ENCODE measurements at regions not wholly inside any gene's neighbourhood (a gene's known extent, or its start where the extent isn't known, plus 50 kb on each side); places are given as distances from the start of the nearest gene placed in this dataset.

- no peak for FAIRE-seq
- ChIA-PET POLR2A (no interaction called here), CTCF (no interaction called here)
- 61% methylated on average over 13 of the region's 13 CpGs for WGBS (ENCODE audit: missing lambda C conversion rate)
- Histone ChIP-seq H3K4me2 (no peak overlapping the region), H3K4me3 (no peak overlapping the region), H3K9me3 (0 out of 3 replicates have a peak, but pooled peaks cover 2% of the 10 kb centered on the region), H3K4me1 (no peaks in the 10 kb centered on the region), H3K27ac (no peak overlapping the region)
- no peak for DNase-seq (ENCODE audit: low read depth in 1 of 2, low spot score in 1 of 2)
- TF ChIP-seq FOSB (CRISPR knock-in tag; IDR thresholded peaks at IDR 0.05) (no peak), CEBPB (IDR thresholded peaks at IDR 0.05) (no peak), KDM1A (IDR thresholded peaks at IDR 0.05; ENCODE audit: low read depth) (no peak), PHF8 (IDR thresholded peaks at IDR 0.05; ENCODE audit: borderline replicate concordance, low read depth) (no peak), EP300 (IDR thresholded peaks at IDR 0.05) (no peak), SMC3 (IDR thresholded peaks at IDR 0.05) (no peak), MYC (IDR thresholded peaks at IDR 0.05; ENCODE audit: borderline replicate concordance, low read length) (no peak), REST (IDR thresholded peaks at IDR 0.05) (no peak), E2F6 (IDR thresholded peaks at IDR 0.05; ENCODE audit: borderline replicate concordance, low read depth) (no peak), BHLHE40 (IDR thresholded peaks at IDR 0.05; ENCODE audit: low read depth, low read length) (no peak), USF2 (IDR thresholded peaks at IDR 0.05) (no peak), CBX8 (IDR thresholded peaks at IDR 0.05) (no peak), RARB (CRISPR knock-in tag; IDR thresholded peaks at IDR 0.05) (no peak), NR3C1 (IDR thresholded peaks at IDR 0.05) (no peak), JUNB (IDR thresholded peaks at IDR 0.05) (no peak), HDAC2 (IDR thresholded peaks at IDR 0.05) (no peak)
- ATAC-seq = no peak
Measured at GRCh38 chr2:15869871-15870270, 70.5 kb upstream of the MYCN start.

GRCh38 chr2:15870565-15870964 is 69.8 kb upstream of the MYCN start:
- 0 out of 3 replicates have a peak, but pooled peaks cover 2% of the 10 kb centered on the region for H3K9me3 ChIP-seq
- ATAC-seq (no peak), DNase-seq (ENCODE audit: low read depth in 1 of 2, low spot score in 1 of 2) (no peak), FAIRE-seq (no peak)
- ChIA-PET CTCF (no interaction called here), POLR2A (no interaction called here)
- TF ChIP-seq JUN (IDR thresholded peaks at IDR 0.05) = no peak
- no peak for TF ChIP-seq CEBPB (IDR thresholded peaks at IDR 0.05)
- TF ChIP-seq BHLHE40 (IDR thresholded peaks at IDR 0.05; ENCODE audit: low read depth, low read length) = no peak
- TF ChIP-seq ATOH8 (CRISPR knock-in tag; IDR thresholded peaks at IDR 0.05; ENCODE audit: low read depth) = no peak
- no peak for TF ChIP-seq GATA3 (IDR thresholded peaks at IDR 0.05; ENCODE audit: borderline replicate concordance)
- no peak for TF ChIP-seq NR3C1 (IDR thresholded peaks at IDR 0.05)
- no peak for TF ChIP-seq ESRRA (IDR thresholded peaks at IDR 0.05; ENCODE audit: borderline replicate concordance, low read length)
- no peak for TF ChIP-seq ZNF302 (CRISPR knock-in tag; IDR thresholded peaks at IDR 0.05)
- H3K27ac ChIP-seq = no peak overlapping the region
- H3K4me1 ChIP-seq = no peaks in the 10 kb centered on the region
- WGBS (ENCODE audit: missing lambda C conversion rate) = 39% methylated on average over 5 of the region's 5 CpGs
- H3K4me2 ChIP-seq = no peak overlapping the region
- H3K4me3 ChIP-seq = no peak overlapping the region

All from A549 (cell line).